OCI-LY1 (cell line): ENCODE measurements at regions not wholly inside any gene's neighbourhood (a gene's known extent, or its start where the extent isn't known, plus 50 kb on each side); places are given as distances from the start of the nearest gene placed in this dataset.

Source experiments
- H2AFZ ChIP-seq: fragments of 200-600 bp; sonication (generic), shearing (Covaris generic); 2 replicates; pipeline ENCODE4 v1.6.0; 2014; ENCODE audit warnings: antibody characterized with exemption, mild to moderate bottlenecking, low read length
- H3F3A ChIP-seq: fragments of 200-600 bp; sonication (generic), shearing (Covaris generic); 2 replicates; pipeline ENCODE4 v1.6.0; 2014; ENCODE audit warnings: mild to moderate bottlenecking, antibody characterized with exemption, low read length, moderate library complexity; ENCODE audit not compliant: insufficient read depth
- H3K27ac ChIP-seq: fragments of 200-600 bp; sonication (generic); 2 replicates; pipeline ENCODE4 v1.5.1; 2014; ENCODE audit warnings: low read length, mixed run types, mild to moderate bottlenecking, low read depth; ENCODE audit not compliant: poor library complexity, severe bottlenecking
- H3K27me3 ChIP-seq: fragments of 200-600 bp; sonication (generic); 2 replicates; pipeline ENCODE4 v1.6.0; 2014; ENCODE audit warnings: antibody characterized with exemption, mild to moderate bottlenecking, low read length, moderate library complexity; ENCODE audit not compliant: insufficient read depth
- H3K36me3 ChIP-seq: fragments of 200-600 bp; sonication (generic); 2 replicates; pipeline ENCODE4 v1.6.1; 2014; ENCODE audit warnings: mild to moderate bottlenecking, antibody characterized with exemption, low read length, moderate library complexity, mixed read lengths; ENCODE audit not compliant: insufficient read depth
- H3K4me1 ChIP-seq: fragments of 200-600 bp; sonication (generic); 2 replicates; pipeline ENCODE4 v1.5.1; 2014; ENCODE audit warnings: mild to moderate bottlenecking, low read length, moderate library complexity; ENCODE audit not compliant: insufficient read depth, severe bottlenecking
- H3K4me2 ChIP-seq: fragments of 200-600 bp; sonication (generic), shearing (Covaris generic); 2 replicates; pipeline ENCODE4 v1.6.1; 2014; ENCODE audit warnings: low read length
- H3K4me3 ChIP-seq: fragments of 200-600 bp; sonication (generic); 2 replicates; pipeline ENCODE4 v1.5.1; 2014; ENCODE audit warnings: low read length, low read depth, mild to moderate bottlenecking, mixed read lengths; ENCODE audit not compliant: poor library complexity, severe bottlenecking
- H3K79me2 ChIP-seq: fragments of 200-600 bp; shearing (Covaris generic); 2 replicates; pipeline ENCODE4 v1.6.1; 2016; ENCODE audit warnings: mixed run types, low read length, mixed read lengths; ENCODE audit not compliant: insufficient read depth
- H3K9ac ChIP-seq: fragments of 200-600 bp; sonication (generic), shearing (Covaris generic); 2 replicates; pipeline ENCODE4 v1.6.1; 2014; ENCODE audit warnings: mild to moderate bottlenecking, low read length, mixed read lengths
- H3K9me2 ChIP-seq: fragments of 200-600 bp; sonication (generic), shearing (Covaris generic); 2 replicates; pipeline ENCODE4 v1.6.1; 2014; ENCODE audit warnings: low read depth, mild to moderate bottlenecking, low read length, mixed read lengths
- H3K9me3 ChIP-seq: fragments of 200-600 bp; shearing (Covaris generic); 2 replicates; pipeline ENCODE4 v1.6.1; 2014; ENCODE audit warnings: low read length, mixed read lengths
- H4K20me1 ChIP-seq: fragments of 200-600 bp; sonication (generic), shearing (Covaris generic); 2 replicates; pipeline ENCODE4 v1.6.0; 2016; ENCODE audit warnings: mild to moderate bottlenecking, low read length; ENCODE audit not compliant: insufficient read depth
- CTCF ChIP-seq: fragments of 200-600 bp; sonication (generic), shearing (Covaris generic); IDR thresholded peaks from 2 replicates; pipeline ENCODE4 v1.5.1; 2017; ENCODE audit warnings: mild to moderate bottlenecking, antibody characterized with exemption, low read length, moderate library complexity, mixed read lengths
- EZH2 ChIP-seq: fragments of 200-600 bp; sonication (generic), shearing (Covaris generic); IDR thresholded peaks from 2 replicates; pipeline ENCODE4 v1.8.0; 2017; ENCODE audit warnings: borderline replicate concordance, mixed run types, mild to moderate bottlenecking, antibody characterized with exemption, low read length, moderate library complexity, mixed read lengths

DNA sequence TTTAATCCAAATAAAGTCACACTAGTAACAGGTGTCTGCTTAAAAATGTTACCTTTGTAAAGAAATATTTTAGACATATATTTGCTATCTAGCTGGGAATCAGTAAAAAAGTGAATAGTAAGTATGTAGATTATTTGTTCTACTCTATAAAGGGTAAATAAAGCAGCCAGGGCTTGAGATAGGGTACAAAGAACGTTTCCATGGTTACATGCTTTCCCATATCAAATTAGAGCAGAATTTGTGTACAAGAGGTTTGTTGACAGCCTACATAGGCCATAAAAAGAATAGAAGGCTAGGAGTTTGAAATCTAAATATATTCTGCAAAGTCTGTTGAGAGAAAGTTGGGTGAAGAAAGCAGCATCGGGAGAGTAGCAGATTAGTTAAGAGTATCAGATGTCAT is 160.9 kb upstream of the POU5F2 start:
- Histone ChIP-seq H3K9ac (no peak overlapping the region), H4K20me1 (no peaks in the 10 kb centered on the region), H3K27me3 (no peaks in the 10 kb centered on the region), H3K4me1 (no peaks in the 10 kb centered on the region), H3K9me3 (no peaks in the 10 kb centered on the region), H3K36me3 (no peaks in the 10 kb centered on the region), H3K4me2 (no peak overlapping the region), H3K9me2 (no peaks in the 10 kb centered on the region), H3F3A (peaks cover 4% of the 10 kb centered on the region; the same call in 1 of the 2 replicates), H2AFZ (no peak overlapping the region), H3K79me2 (no peaks in the 10 kb centered on the region), H3K4me3 (no peak overlapping the region), H3K27ac (no peak overlapping the region)
- TF ChIP-seq EZH2: no peak
- no peak for TF ChIP-seq CTCF

GRCh38 chr5:93899026-93899600 is 157.7 kb upstream of the POU5F2 start:
- H3K9me3 ChIP-seq: no peaks in the 10 kb centered on the region
- H3K36me3 ChIP-seq: no peaks in the 10 kb centered on the region
- no peak overlapping the region for H2AFZ ChIP-seq
- H3K27ac ChIP-seq: no peak overlapping the region
- no peak overlapping the region for H3K4me2 ChIP-seq
- H3K4me3 ChIP-seq: no peak overlapping the region
- TF ChIP-seq EZH2 (no peak), CTCF (peak; percentile 58)
- peaks cover 4% of the 10 kb centered on the region; the same call in 1 of the 2 replicates for H3F3A ChIP-seq
- no peak overlapping the region for H3K9ac ChIP-seq
- no peaks in the 10 kb centered on the region for H4K20me1 ChIP-seq
- H3K4me1 ChIP-seq: no peaks in the 10 kb centered on the region
- H3K27me3 ChIP-seq: no peaks in the 10 kb centered on the region
- no peaks in the 10 kb centered on the region for H3K79me2 ChIP-seq
- no peaks in the 10 kb centered on the region for H3K9me2 ChIP-seq

GRCh38 chr5:93894601-93895354 is 153.4 kb upstream of the POU5F2 start:
- H3K9ac ChIP-seq: no peak overlapping the region
- no peak overlapping the region for H3K4me3 ChIP-seq
- H3K4me1 ChIP-seq: no peaks in the 10 kb centered on the region
- H3F3A ChIP-seq: peaks cover 4% of the 10 kb centered on the region; the same call in 1 of the 2 replicates
- no peaks in the 10 kb centered on the region for H3K79me2 ChIP-seq
- H2AFZ ChIP-seq: no peak overlapping the region
- no peaks in the 10 kb centered on the region for H3K27me3 ChIP-seq
- H3K9me2 ChIP-seq: no peaks in the 10 kb centered on the region
- H4K20me1 ChIP-seq: no peaks in the 10 kb centered on the region
- H3K4me2 ChIP-seq: no peak overlapping the region
- no peaks in the 10 kb centered on the region for H3K9me3 ChIP-seq
- H3K36me3 ChIP-seq: no peaks in the 10 kb centered on the region
- TF ChIP-seq EZH2: no peak
- peak; percentile 63; the same call in 1 of the 2 replicates for TF ChIP-seq CTCF
- H3K27ac ChIP-seq: no peak overlapping the region
